ENCODE measurements at regions not wholly inside any gene's neighbourhood (a gene's known extent, or its start where the extent isn't known, plus 50 kb on each side); places are given as distances from the start of the nearest gene placed in this dataset.

DNA sequence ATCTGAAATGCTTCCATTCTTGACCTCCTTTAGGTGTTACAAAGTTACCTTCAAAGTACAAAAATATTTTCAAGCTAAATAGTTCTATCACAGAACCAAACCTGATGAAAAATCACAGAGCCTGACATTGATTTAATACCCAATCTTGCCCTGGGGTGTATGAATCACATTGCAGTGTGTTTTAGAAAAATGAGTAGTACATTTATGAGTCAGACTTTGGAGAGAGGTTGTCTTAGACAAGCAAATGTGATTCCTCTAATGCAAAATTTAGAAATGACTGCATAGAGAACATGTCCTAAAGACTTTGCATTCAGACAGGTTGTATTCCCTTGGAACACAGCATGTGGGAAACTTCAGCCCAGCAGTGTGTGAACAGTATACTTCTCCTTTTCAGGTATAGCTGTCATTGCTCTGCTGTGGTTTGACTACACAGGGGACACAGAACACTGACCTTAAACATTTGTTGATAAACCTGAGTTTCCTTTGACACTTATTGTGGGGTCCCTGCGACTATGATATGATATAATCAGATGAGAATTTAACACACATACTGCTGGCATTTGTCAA is 972.1 kb downstream of the JRKL start:
- no peak overlapping the region for H3K27ac ChIP-seq (ENCODE audit: low read depth in 1 of 3, low read length in 2 of 3)
- H3K36me3 ChIP-seq (ENCODE audit: control insufficient read depth in 3 of 3, insufficient read depth in 2 of 3, low read depth in 1 of 3, low read length in 3 of 3), result no peaks in the 10 kb centered on the region
- 36 to 63% (median 45%) methylated on average over 1 of the region's 1 CpG for WGBS, 3 donors
- H3K9me3 ChIP-seq (ENCODE audit: control insufficient read depth in 2 of 2, insufficient read depth in 1 of 2, low read depth in 1 of 2, low read length in 1 of 2), result peaks cover 1 to 9% of the 10 kb centered on the region in 2 donors
- H3K4me3 ChIP-seq (ENCODE audit: low read depth in 1 of 3, low read length in 3 of 3), result no peak overlapping the region
- FAIRE-seq (no peak), DNase-seq (no peak)
- no peaks in the 10 kb centered on the region for H3K27me3 ChIP-seq (ENCODE audit: control insufficient read depth in 3 of 3, insufficient read depth in 3 of 3, low read length in 3 of 3)
- H3K4me1 ChIP-seq (ENCODE audit: control insufficient read depth in 3 of 3, insufficient read depth in 2 of 3, low read depth in 1 of 3, low read length in 2 of 3), result no peaks in the 10 kb centered on the region

DNA sequence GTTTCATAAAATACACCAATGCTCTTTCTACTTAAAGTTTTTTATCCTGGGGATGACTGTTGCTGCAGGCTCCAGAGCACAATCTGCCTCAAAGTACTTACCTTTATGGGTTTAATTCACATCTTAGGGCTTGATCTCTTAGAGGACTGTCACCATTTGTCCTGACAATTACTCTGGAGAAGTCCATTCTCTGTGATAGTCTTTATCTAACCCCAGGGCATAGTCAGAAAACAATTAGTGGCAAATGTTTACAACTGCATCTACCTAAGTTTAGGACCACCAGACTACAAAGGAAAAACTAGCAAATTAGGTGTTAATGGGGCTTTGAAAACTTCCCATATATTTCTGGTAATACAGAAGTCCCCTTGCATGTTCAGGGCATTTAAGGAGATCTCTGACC is 973.5 kb downstream of the JRKL start:
- DNase-seq (no peak), FAIRE-seq (no peak)
- no peak overlapping the region for H3K4me3 ChIP-seq (ENCODE audit: low read depth in 1 of 3, low read length in 3 of 3)
- no peaks in the 10 kb centered on the region for H3K27me3 ChIP-seq (ENCODE audit: control insufficient read depth in 3 of 3, insufficient read depth in 3 of 3, low read length in 3 of 3)
- H3K9me3 ChIP-seq (ENCODE audit: control insufficient read depth in 2 of 2, insufficient read depth in 1 of 2, low read depth in 1 of 2, low read length in 1 of 2), result peaks cover 1 to 20% of the 10 kb centered on the region in 2 donors
- H3K36me3 ChIP-seq (ENCODE audit: control insufficient read depth in 3 of 3, insufficient read depth in 2 of 3, low read depth in 1 of 3, low read length in 3 of 3), result no peaks in the 10 kb centered on the region
- no peaks in the 10 kb centered on the region for H3K4me1 ChIP-seq (ENCODE audit: control insufficient read depth in 3 of 3, insufficient read depth in 2 of 3, low read depth in 1 of 3, low read length in 2 of 3)
- no peak overlapping the region for H3K27ac ChIP-seq (ENCODE audit: low read depth in 1 of 3, low read length in 2 of 3)

DNA sequence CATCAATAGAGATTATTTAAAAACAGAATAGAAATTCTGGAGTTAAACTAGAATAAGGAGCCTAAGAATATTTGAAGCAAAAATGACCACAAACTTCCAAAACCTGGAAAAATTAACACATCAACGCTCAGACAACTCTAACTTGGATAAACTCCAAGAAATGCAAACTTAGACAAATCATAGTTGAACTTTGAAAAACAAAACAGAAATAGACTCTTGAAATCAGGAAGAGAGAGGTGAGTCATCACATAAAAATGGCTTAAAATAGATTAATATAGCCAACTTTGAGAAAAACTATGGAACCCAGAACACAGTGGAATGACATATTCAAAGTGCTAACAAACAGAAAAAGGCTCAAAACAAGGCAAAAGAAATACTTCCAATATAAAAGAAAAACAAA is 974.2 kb downstream of the JRKL start:
- H3K27ac ChIP-seq (ENCODE audit: low read depth in 1 of 3, low read length in 2 of 3), result no peak overlapping the region
- no peak overlapping the region for H3K4me3 ChIP-seq (ENCODE audit: low read depth in 1 of 3, low read length in 3 of 3)
- no peak for FAIRE-seq
- no peaks in the 10 kb centered on the region for H3K36me3 ChIP-seq (ENCODE audit: control insufficient read depth in 3 of 3, insufficient read depth in 2 of 3, low read depth in 1 of 3, low read length in 3 of 3)
- H3K9me3 ChIP-seq (ENCODE audit: control insufficient read depth in 2 of 2, insufficient read depth in 1 of 2, low read depth in 1 of 2, low read length in 1 of 2), result peaks cover 1 to 20% of the 10 kb centered on the region in 2 donors
- DNase-seq, result no peak
- 35 to 59% (median 43%) methylated on average over 1 of the region's 1 CpG for WGBS, 3 donors
- H3K4me1 ChIP-seq (ENCODE audit: control insufficient read depth in 3 of 3, insufficient read depth in 2 of 3, low read depth in 1 of 3, low read length in 2 of 3), result no peaks in the 10 kb centered on the region
- H3K27me3 ChIP-seq (ENCODE audit: control insufficient read depth in 3 of 3, insufficient read depth in 3 of 3, low read length in 3 of 3), result no peaks in the 10 kb centered on the region

DNA sequence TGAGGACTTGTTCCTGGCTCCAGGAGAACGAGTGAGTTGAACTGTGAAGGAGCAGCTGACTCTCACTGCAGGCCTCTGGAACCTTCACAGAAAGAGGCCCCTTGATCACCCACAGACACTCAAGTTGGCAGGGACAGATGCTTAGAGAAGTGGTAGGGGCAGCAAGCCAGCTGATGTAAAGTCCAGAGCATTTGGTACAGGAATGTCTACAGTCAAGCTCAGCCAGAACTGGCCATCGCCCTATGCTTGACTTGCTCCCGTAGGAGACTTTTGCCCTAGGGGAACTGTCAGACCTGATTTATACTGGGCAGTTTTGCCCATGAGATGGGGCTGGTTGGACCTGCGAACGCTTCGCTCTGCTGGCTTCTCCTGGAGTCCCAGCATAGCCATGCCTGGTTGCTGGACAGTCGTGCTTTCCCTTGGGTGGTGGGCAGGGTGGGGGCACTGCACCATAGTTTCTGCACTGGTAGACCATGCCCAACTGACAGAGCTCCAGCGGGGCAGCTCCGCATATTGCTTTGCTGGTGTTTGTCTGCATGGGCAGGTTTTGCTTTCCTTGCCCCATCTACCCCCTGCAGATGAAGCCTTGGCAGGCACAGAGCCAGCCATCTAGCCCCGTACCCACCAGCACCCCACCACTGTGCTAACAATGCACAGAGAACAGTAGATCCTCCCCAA is 977.7 kb downstream of the JRKL start:
- DNase-seq (no peak), FAIRE-seq (no peak)
- no peaks in the 10 kb centered on the region for H3K27me3 ChIP-seq (ENCODE audit: control insufficient read depth in 3 of 3, insufficient read depth in 3 of 3, low read length in 3 of 3)
- H3K27ac ChIP-seq (ENCODE audit: low read depth in 1 of 3, low read length in 2 of 3), result no peak overlapping the region
- WGBS, 3 donors, result 89 to 91% (median 90%) methylated on average over 10 of the region's 10 CpGs
- H3K36me3 ChIP-seq (ENCODE audit: control insufficient read depth in 3 of 3, insufficient read depth in 2 of 3, low read depth in 1 of 3, low read length in 3 of 3), result no peaks in the 10 kb centered on the region
- no peaks in the 10 kb centered on the region for H3K4me1 ChIP-seq (ENCODE audit: control insufficient read depth in 3 of 3, insufficient read depth in 2 of 3, low read depth in 1 of 3, low read length in 2 of 3)
- no peak overlapping the region for H3K4me3 ChIP-seq (ENCODE audit: low read depth in 1 of 3, low read length in 3 of 3)
- H3K9me3 ChIP-seq (ENCODE audit: control insufficient read depth in 2 of 2, insufficient read depth in 1 of 2, low read depth in 1 of 2, low read length in 1 of 2), result peaks cover 1 to 20% of the 10 kb centered on the region in 2 donors

DNA sequence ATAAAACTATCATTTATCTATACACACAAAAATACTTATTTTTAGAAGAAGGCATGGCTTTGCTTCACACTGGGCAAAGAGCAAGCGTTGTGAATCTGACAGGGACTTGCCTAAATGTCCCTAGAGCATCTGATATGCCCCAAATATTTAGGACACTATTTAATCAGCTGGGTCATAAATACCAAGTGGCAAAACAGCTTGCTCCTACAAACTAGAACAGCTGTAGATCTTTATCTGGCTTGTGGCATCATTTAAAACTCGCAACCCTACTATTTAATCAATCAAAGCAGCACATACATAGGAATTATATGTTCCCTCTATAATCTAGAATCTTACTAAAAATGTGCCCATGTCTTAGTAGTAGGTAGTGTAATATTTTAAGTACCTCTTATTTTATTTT is 999.5 kb downstream of the JRKL start:
- Histone ChIP-seq H3K27me3 (ENCODE audit: control insufficient read depth in 3 of 3, insufficient read depth in 3 of 3, low read length in 3 of 3) (no peaks in the 10 kb centered on the region), H3K4me3 (ENCODE audit: low read depth in 1 of 3, low read length in 3 of 3) (peak overlapping the region in 1 of 3 donors; percentile 7), H3K27ac (ENCODE audit: low read depth in 1 of 3, low read length in 2 of 3) (no peak overlapping the region), H3K36me3 (ENCODE audit: control insufficient read depth in 3 of 3, insufficient read depth in 2 of 3, low read depth in 1 of 3, low read length in 3 of 3) (no peaks in the 10 kb centered on the region), H3K9me3 (ENCODE audit: control insufficient read depth in 2 of 2, insufficient read depth in 1 of 2, low read depth in 1 of 2, low read length in 1 of 2) (no peaks in the 10 kb centered on the region), H3K4me1 (ENCODE audit: control insufficient read depth in 3 of 3, insufficient read depth in 2 of 3, low read depth in 1 of 3, low read length in 2 of 3) (no peaks in the 10 kb centered on the region)
- FAIRE-seq, result no peak
- 14 to 26% (median 25%) methylated on average over 2 of the region's 2 CpGs for WGBS, 3 donors
- DNase-seq, result no peak

DNA sequence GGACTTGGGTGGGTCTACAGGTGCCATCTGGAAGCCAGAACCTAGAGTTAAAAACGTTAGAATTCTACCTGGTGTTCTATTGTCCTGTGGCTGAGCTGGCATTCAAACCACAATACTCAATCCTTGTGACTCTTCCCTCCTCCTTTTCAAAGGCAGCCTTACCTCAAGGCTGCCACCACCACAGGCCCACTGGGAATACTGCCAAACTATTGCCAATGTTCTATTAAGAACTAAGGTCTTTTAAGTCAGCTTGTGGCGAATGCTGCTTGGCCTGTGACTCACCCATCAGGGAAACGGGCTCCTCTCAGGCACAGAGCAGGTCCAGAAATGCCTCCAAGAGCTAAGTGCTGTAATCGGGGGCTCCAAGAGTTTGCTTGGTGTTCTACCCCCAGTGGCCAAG is 1008.4 kb downstream of the JRKL start:
- WGBS, 3 donors, result 50 to 76% (median 57%) methylated on average over 4 of the region's 4 CpGs
- DNase-seq (no peak), FAIRE-seq (no peak)
- Histone ChIP-seq H3K4me3 (ENCODE audit: low read depth in 1 of 3, low read length in 3 of 3) (no peak overlapping the region), H3K36me3 (ENCODE audit: control insufficient read depth in 3 of 3, insufficient read depth in 2 of 3, low read depth in 1 of 3, low read length in 3 of 3) (no peaks in the 10 kb centered on the region), H3K9me3 (ENCODE audit: control insufficient read depth in 2 of 2, insufficient read depth in 1 of 2, low read depth in 1 of 2, low read length in 1 of 2) (peaks cover 3 to 4% of the 10 kb centered on the region in 2 donors), H3K27ac (ENCODE audit: low read depth in 1 of 3, low read length in 2 of 3) (no peak overlapping the region), H3K4me1 (ENCODE audit: control insufficient read depth in 3 of 3, insufficient read depth in 2 of 3, low read depth in 1 of 3, low read length in 2 of 3) (no peaks in the 10 kb centered on the region), H3K27me3 (ENCODE audit: control insufficient read depth in 3 of 3, insufficient read depth in 3 of 3, low read length in 3 of 3) (no peaks in the 10 kb centered on the region)

DNA sequence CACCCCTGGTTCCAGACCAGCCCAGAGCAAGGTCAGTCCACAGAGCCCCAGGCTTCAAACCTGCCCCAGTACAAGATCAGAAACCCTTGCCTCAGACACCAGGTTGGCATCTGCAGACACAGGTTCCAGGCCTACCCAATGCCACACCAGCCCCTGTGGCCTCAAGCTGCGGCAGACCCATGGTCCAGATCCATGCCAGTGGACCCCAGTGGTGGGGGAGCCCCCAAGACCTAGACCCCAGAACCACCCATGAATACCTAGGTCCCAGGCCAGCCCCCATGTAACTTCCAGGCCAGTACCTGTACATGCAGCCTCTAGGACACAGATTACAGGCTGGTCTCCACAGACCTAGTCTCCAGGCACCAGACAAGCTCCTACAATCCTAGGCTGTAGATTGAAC is 1019.3 kb downstream of the JRKL start:
- no peak overlapping the region for H3K4me3 ChIP-seq (ENCODE audit: low read depth in 1 of 3, low read length in 3 of 3)
- no peak overlapping the region for H3K27ac ChIP-seq (ENCODE audit: low read depth in 1 of 3, low read length in 2 of 3)
- FAIRE-seq (no peak), DNase-seq (no peak)
- H3K4me1 ChIP-seq (ENCODE audit: control insufficient read depth in 3 of 3, insufficient read depth in 2 of 3, low read depth in 1 of 3, low read length in 2 of 3), result no peaks in the 10 kb centered on the region
- WGBS, 3 donors, result 38 to 75% (median 42%) methylated on average over 1 of the region's 1 CpG
- no peaks in the 10 kb centered on the region for H3K36me3 ChIP-seq (ENCODE audit: control insufficient read depth in 3 of 3, insufficient read depth in 2 of 3, low read depth in 1 of 3, low read length in 3 of 3)
- peaks cover 0 to 15% of the 10 kb centered on the region in 2 donors for H3K9me3 ChIP-seq (ENCODE audit: control insufficient read depth in 2 of 2, insufficient read depth in 1 of 2, low read depth in 1 of 2, low read length in 1 of 2)
- H3K27me3 ChIP-seq (ENCODE audit: control insufficient read depth in 3 of 3, insufficient read depth in 3 of 3, low read length in 3 of 3), result no peaks in the 10 kb centered on the region

DNA sequence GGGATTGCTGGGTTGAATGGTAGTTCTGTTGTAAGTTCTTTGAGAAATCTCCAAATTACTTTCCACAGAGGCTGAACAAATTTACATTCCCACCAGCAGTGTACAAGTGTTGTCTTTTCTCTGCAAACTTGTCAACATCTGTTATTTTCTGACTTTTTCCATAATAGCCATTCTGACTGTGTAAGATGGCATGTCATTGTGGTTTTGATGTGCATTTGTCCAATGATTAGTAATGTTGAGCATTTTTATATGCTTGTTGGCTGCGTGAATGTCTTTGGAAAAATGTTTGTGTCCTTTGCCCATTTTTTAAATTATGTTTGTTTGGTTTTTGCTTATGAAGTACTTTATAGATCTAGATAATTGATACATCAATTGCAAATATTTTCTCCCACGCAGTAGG is 1025.0 kb downstream of the JRKL start:
- Histone ChIP-seq H3K4me1 (ENCODE audit: control insufficient read depth in 3 of 3, insufficient read depth in 2 of 3, low read depth in 1 of 3, low read length in 2 of 3) (no peaks in the 10 kb centered on the region), H3K27me3 (ENCODE audit: control insufficient read depth in 3 of 3, insufficient read depth in 3 of 3, low read length in 3 of 3) (no peaks in the 10 kb centered on the region), H3K27ac (ENCODE audit: low read depth in 1 of 3, low read length in 2 of 3) (no peak overlapping the region), H3K9me3 (ENCODE audit: control insufficient read depth in 2 of 2, insufficient read depth in 1 of 2, low read depth in 1 of 2, low read length in 1 of 2) (peaks cover 0 to 1% of the 10 kb centered on the region in 2 donors), H3K4me3 (ENCODE audit: low read depth in 1 of 3, low read length in 3 of 3) (no peak overlapping the region), H3K36me3 (ENCODE audit: control insufficient read depth in 3 of 3, insufficient read depth in 2 of 3, low read depth in 1 of 3, low read length in 3 of 3) (no peaks in the 10 kb centered on the region)
- 60 to 67% (median 67%) methylated on average over 2 of the region's 2 CpGs for WGBS, 3 donors
- no peak for DNase-seq
- FAIRE-seq, result no peak

DNA sequence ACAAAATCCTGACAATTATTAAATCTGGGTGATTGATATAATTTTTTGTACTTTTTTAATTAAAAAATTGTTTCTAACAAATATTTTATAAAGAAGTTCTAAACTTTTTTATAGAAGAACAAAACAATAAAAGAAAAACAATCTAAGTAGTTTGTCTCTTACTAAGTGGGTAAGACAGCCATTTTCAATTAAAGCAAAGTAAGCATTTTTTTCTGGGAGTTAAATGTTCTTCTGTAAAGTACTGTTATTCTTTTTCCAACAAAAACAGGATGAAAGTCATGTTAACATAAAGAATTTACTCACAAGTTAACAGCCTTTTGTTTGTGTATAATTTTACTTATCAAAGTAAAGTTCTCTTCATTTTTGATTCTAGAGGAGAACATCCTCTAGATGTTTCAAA is 1029.9 kb downstream of the JRKL start:
- Histone ChIP-seq H3K36me3 (ENCODE audit: control insufficient read depth in 3 of 3, insufficient read depth in 2 of 3, low read depth in 1 of 3, low read length in 3 of 3) (no peaks in the 10 kb centered on the region), H3K9me3 (ENCODE audit: control insufficient read depth in 2 of 2, insufficient read depth in 1 of 2, low read depth in 1 of 2, low read length in 1 of 2) (peaks cover 0 to 3% of the 10 kb centered on the region in 2 donors), H3K27me3 (ENCODE audit: control insufficient read depth in 3 of 3, insufficient read depth in 3 of 3, low read length in 3 of 3) (no peaks in the 10 kb centered on the region), H3K4me1 (ENCODE audit: control insufficient read depth in 3 of 3, insufficient read depth in 2 of 3, low read depth in 1 of 3, low read length in 2 of 3) (no peaks in the 10 kb centered on the region), H3K4me3 (ENCODE audit: low read depth in 1 of 3, low read length in 3 of 3) (no peak overlapping the region), H3K27ac (ENCODE audit: low read depth in 1 of 3, low read length in 2 of 3) (no peak overlapping the region)
- FAIRE-seq, result no peak
- no peak for DNase-seq
